Hepatocyte (in vitro differentiated cells): ENCODE measurements at regions not wholly inside any gene's neighbourhood (a gene's known extent, or its start where the extent isn't known, plus 50 kb on each side); places are given as distances from the start of the nearest gene placed in this dataset.
"Not testable (repeated sequence)": the region's sequence is repeated elsewhere in the genome, so short reads cannot be mapped to it uniquely, and the experiment has no call there.

Experiments
- DNase-seq: peaks from one replicate; pipeline ENCODE4 v3.0.0-alpha.2; 2016; ENCODE audit warnings: low spot score
- H2AFZ ChIP-seq: fragments of 200-600 bp; sonication (generic); 2 replicates; pipeline ENCODE4 v1.6.0; 2016; ENCODE audit warnings: antibody characterized with exemption, mild to moderate bottlenecking
- H3K27ac ChIP-seq: fragments of 200-600 bp; sonication (generic); 2 replicates; pipeline ENCODE4 v1.5.1; 2016; ENCODE audit warnings: mild to moderate bottlenecking
- H3K27me3 ChIP-seq: fragments of 200-600 bp; sonication (generic); 2 replicates; pipeline ENCODE4 v1.6.1; 2016
- H3K36me3 ChIP-seq: fragments of 200-600 bp; sonication (generic); replicated peaks from 2 replicates; pipeline ENCODE4 v1.5.1; 2016; ENCODE audit warnings: low read depth; ENCODE audit not compliant: insufficient read depth
- H3K4me1 ChIP-seq: fragments of 200-600 bp; sonication (generic); 2 replicates; pipeline ENCODE4 v1.5.1; 2016; ENCODE audit warnings: mild to moderate bottlenecking, moderate library complexity; ENCODE audit not compliant: insufficient read depth
- H3K4me2 ChIP-seq: fragments of 200-600 bp; sonication (generic); 2 replicates; pipeline ENCODE4 v1.6.0; 2016
- H3K4me3 ChIP-seq: fragments of 200-600 bp; sonication (generic); 2 replicates; pipeline ENCODE4 v1.5.1; 2016; ENCODE audit warnings: mild to moderate bottlenecking
- H3K79me2 ChIP-seq: fragments of 200-600 bp; sonication (generic); 2 replicates; pipeline ENCODE4 v1.6.0; 2017; ENCODE audit warnings: mild to moderate bottlenecking
- H3K9me2 ChIP-seq: fragments of 200-600 bp; sonication (generic); replicated peaks from 2 replicates; pipeline ENCODE4 v1.6.0; 2017; ENCODE audit warnings: mild to moderate bottlenecking; ENCODE audit not compliant: insufficient read depth
- H3K9me3 ChIP-seq: fragments of 200-600 bp; sonication (generic); 2 replicates; pipeline ENCODE4 v1.5.1; 2016; ENCODE audit warnings: low read depth, mild to moderate bottlenecking
- H4K20me1 ChIP-seq: fragments of 200-600 bp; sonication (generic); 2 replicates; pipeline ENCODE4 v1.6.0; 2016; ENCODE audit warnings: mild to moderate bottlenecking; ENCODE audit not compliant: insufficient read depth, poor library complexity, severe bottlenecking
- CTCF ChIP-seq: fragments of 200-600 bp; sonication (generic); IDR thresholded peaks from 2 replicates; pipeline ENCODE4 v1.5.1; 2016; ENCODE audit warnings: antibody characterized with exemption, mild to moderate bottlenecking; ENCODE audit not compliant: poor library complexity
- EZH2 ChIP-seq: fragments of 200-600 bp; sonication (generic); IDR thresholded peaks from 2 replicates; pipeline ENCODE4 v1.6.1; 2016; ENCODE audit warnings: antibody characterized with exemption, mild to moderate bottlenecking, borderline replicate concordance
- EZH2phosphoT487 ChIP-seq: fragments of 200-600 bp; sonication (generic); IDR thresholded peaks from one replicate; pipeline ENCODE4 v1.6.1; 2018; ENCODE audit warnings: antibody characterized with exemption, mild to moderate bottlenecking, low read depth, moderate library complexity; ENCODE audit not compliant: unreplicated experiment, severe bottlenecking
- WGBS: methylation state at CpG from one replicate; pipeline ENCODE4 v1.1.6; 2016; ENCODE audit warnings: low lambda C conversion rate; ENCODE audit errors: missing lambda C conversion rate; 5-methylcytosine and 5-hydroxymethylcytosine counted together

- DNase-seq, result no peak
- H3K4me3 ChIP-seq, result no peak overlapping the region
- 84% methylated on average over 2 of the region's 2 CpGs for WGBS
Observed at GRCh38 chr5:40198736-40199135, 481.0 kb upstream of the PTGER4 start.

GRCh38 chr5:40195574-40195973 lies 484.1 kb upstream of the PTGER4 start:
- not testable (repeated sequence) for H4K20me1 ChIP-seq, DNase-seq, H3K9me3 ChIP-seq, H2AFZ ChIP-seq, H3K4me1 ChIP-seq, H3K27me3 ChIP-seq, H3K4me3 ChIP-seq, H3K27ac ChIP-seq, H3K4me2 ChIP-seq, H3K36me3 ChIP-seq, H3K9me2 ChIP-seq, H3K79me2 ChIP-seq
- WGBS, result 92% methylated on average over 7 of the region's 7 CpGs

More at GRCh38 chr5:40198736-40199135, 481.0 kb upstream of the PTGER4 start:
- Histone ChIP-seq H3K27ac (no peak overlapping the region), H2AFZ (no peak overlapping the region), H4K20me1 (no peaks in the 10 kb centered on the region), H3K4me2 (no peak overlapping the region), H3K27me3 (no peaks in the 10 kb centered on the region), H3K4me1 (no peaks in the 10 kb centered on the region), H3K9me3 (no peaks in the 10 kb centered on the region), H3K36me3 (no peaks in the 10 kb centered on the region), H3K9me2 (no peaks in the 10 kb centered on the region), H3K79me2 (no peaks in the 10 kb centered on the region)
- TF ChIP-seq CTCF (no peak), EZH2 (no peak), EZH2phosphoT487 (no peak)

GRCh38 chr5:40191150-40191549 lies 488.6 kb upstream of the PTGER4 start:
- WGBS, result 64% methylated on average over 4 of the region's 4 CpGs
- Histone ChIP-seq H3K27me3 (no peaks in the 10 kb centered on the region), H3K9me3 (no peaks in the 10 kb centered on the region), H3K36me3 (no peaks in the 10 kb centered on the region), H3K9me2 (no peaks in the 10 kb centered on the region), H2AFZ (no peak overlapping the region), H3K4me3 (no peak overlapping the region), H3K4me1 (no peaks in the 10 kb centered on the region), H4K20me1 (no peaks in the 10 kb centered on the region), H3K27ac (no peak overlapping the region), H3K4me2 (no peak overlapping the region), H3K79me2 (no peaks in the 10 kb centered on the region)
- TF ChIP-seq EZH2phosphoT487 (no peak), EZH2 (no peak), CTCF (no peak)
- no peak for DNase-seq

- H3K27ac ChIP-seq, result no peak overlapping the region
- H3K27me3 ChIP-seq, result no peaks in the 10 kb centered on the region
- H3K79me2 ChIP-seq, result no peaks in the 10 kb centered on the region
- DNase-seq, result no peak
- no peak overlapping the region for H3K4me3 ChIP-seq
- H3K9me2 ChIP-seq, result no peaks in the 10 kb centered on the region
- no peak overlapping the region for H3K4me2 ChIP-seq
- H3K9me3 ChIP-seq, result no peaks in the 10 kb centered on the region
- no peaks in the 10 kb centered on the region for H3K4me1 ChIP-seq
- no peaks in the 10 kb centered on the region for H4K20me1 ChIP-seq
- H3K36me3 ChIP-seq, result no peaks in the 10 kb centered on the region
- no peak overlapping the region for H2AFZ ChIP-seq
- no peak for TF ChIP-seq CTCF
- TF ChIP-seq EZH2phosphoT487, result no peak
- TF ChIP-seq EZH2, result no peak
Observed at GRCh38 chr5:40172721-40173120, 507.0 kb upstream of the PTGER4 start.
